ENCODE measurements at regions not wholly inside any gene's neighbourhood (a gene's known extent, or its start where the extent isn't known, plus 50 kb on each side); places are given as distances from the start of the nearest gene placed in this dataset.
A peak's percentile ranks its signal among the peaks of the same experiment; 100 is the strongest.

GRCh38 chr6:119962505-119962904 lies 612.9 kb upstream of the MAN1A1 start:
- FAIRE-seq, result no peak
- BruUV-seq (replicated peaks), result no TSS peak
- no peaks in the 10 kb centered on the region for H3K27me3 ChIP-seq (ENCODE audit: control insufficient read depth in 2 of 2, insufficient read depth in 2 of 2, low read length in 2 of 2)
- H3K9me1 ChIP-seq (ENCODE audit: control insufficient read depth, insufficient read depth, low read length), result no peaks in the 10 kb centered on the region
- WGBS (ENCODE audit: insufficient coverage, low coverage, missing lambda C conversion rate), result 0% methylated on average over 2 of the region's 2 CpGs
- ChIA-PET CTCF (ENCODE audit: low intra/inter-chr PET ratio) (no interaction called here), POLR2A (no interaction called here)
- no peak overlapping the region for H3K4me3 ChIP-seq
- H3K4me1 ChIP-seq (replicated peaks in 1 of 2; ENCODE audit: control insufficient read depth in 2 of 2, insufficient read depth in 2 of 2, low read length in 2 of 2), result no peaks in the 10 kb centered on the region
- no peak overlapping the region for H3K9ac ChIP-seq (ENCODE audit: insufficient read depth in 1 of 2, low read depth in 2 of 2, low read length in 2 of 2)
- no peaks in the 10 kb centered on the region for H4K20me1 ChIP-seq (replicated peaks; ENCODE audit: control insufficient read depth, insufficient read depth, low read length)
- no peaks in the 10 kb centered on the region for H3K36me3 ChIP-seq (ENCODE audit: control insufficient read depth, insufficient read depth, low read length)
- in situ Hi-C loops (cut with MboI), result no loop called here
- no peaks in the 10 kb centered on the region for H3K9me3 ChIP-seq (replicated peaks; ENCODE audit: control insufficient read depth, insufficient read depth, low read depth, low read length)
- H2AFZ ChIP-seq (ENCODE audit: low read depth, low read length), result no peak overlapping the region
- H3K4me2 ChIP-seq (ENCODE audit: insufficient read depth, low read length), result no peak overlapping the region
- DNase-seq (ENCODE audit: extremely low read depth in 1 of 4, low spot score in 3 of 4), result no peak
- no peak for TF ChIP-seq CEBPG (CRISPR knock-in tag; IDR thresholded peaks at IDR 0.05)
- TF ChIP-seq CEBPG (tag; conservative IDR thresholded peaks at IDR 0.05 in 1 of 2, IDR thresholded peaks at IDR 0.05 in 1 of 2), result peak in 1 of 2 experiments; percentile 46; a peak in 2 of 4 replicates
- TF ChIP-seq MED1 (CRISPR knock-in tag; IDR thresholded peaks at IDR 0.05; ENCODE audit: borderline replicate concordance), result no peak
- peak; percentile 44; the same call in 1 of the 2 replicates for TF ChIP-seq CEBPB (tag; IDR thresholded peaks at IDR 0.05)
- intact Hi-C loops (cut with micrococcal nuclease), result no loop called here
- no peak overlapping the region for H3K27ac ChIP-seq (ENCODE audit: extremely low read depth, low read depth, low read length)
- ATAC-seq, result no peak
- H3K79me2 ChIP-seq (ENCODE audit: control insufficient read depth, insufficient read depth, low read length), result no peaks in the 10 kb centered on the region

DNA sequence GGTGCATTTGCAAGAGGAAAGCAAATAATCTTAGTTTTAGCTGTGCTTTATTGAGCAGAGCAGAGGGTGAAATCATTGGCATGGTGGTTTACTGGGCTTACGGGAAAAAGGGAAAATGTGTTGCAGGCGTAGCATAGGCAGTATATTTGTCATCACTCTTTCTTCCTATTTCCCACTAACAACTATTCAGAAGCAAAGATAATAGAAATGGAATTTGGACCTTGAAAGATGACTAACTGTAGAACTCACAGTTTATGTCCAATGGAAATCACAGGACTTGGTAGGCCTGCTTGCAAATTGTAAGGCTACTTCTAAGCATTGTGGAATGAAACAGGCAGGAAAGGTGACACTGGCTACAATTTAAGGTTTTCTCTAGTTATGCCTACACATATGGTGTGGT lies 611.9 kb upstream of the MAN1A1 start:
- no peak for ATAC-seq
- H3K27ac ChIP-seq (ENCODE audit: extremely low read depth, low read depth, low read length), result no peak overlapping the region
- no peaks in the 10 kb centered on the region for H3K9me3 ChIP-seq (replicated peaks; ENCODE audit: control insufficient read depth, insufficient read depth, low read depth, low read length)
- intact Hi-C loops (cut with micrococcal nuclease) (no loop called here), in situ Hi-C loops (cut with MboI) (no loop called here)
- no peak overlapping the region for H3K9ac ChIP-seq (ENCODE audit: insufficient read depth in 1 of 2, low read depth in 2 of 2, low read length in 2 of 2)
- no peaks in the 10 kb centered on the region for H4K20me1 ChIP-seq (replicated peaks; ENCODE audit: control insufficient read depth, insufficient read depth, low read length)
- no peak overlapping the region for H2AFZ ChIP-seq (ENCODE audit: low read depth, low read length)
- BruUV-seq (replicated peaks), result no TSS peak
- DNase-seq (ENCODE audit: extremely low read depth in 1 of 4, low spot score in 3 of 4), result no peak
- H3K27me3 ChIP-seq (ENCODE audit: control insufficient read depth in 2 of 2, insufficient read depth in 2 of 2, low read length in 2 of 2), result no peaks in the 10 kb centered on the region
- FAIRE-seq, result no peak
- no peaks in the 10 kb centered on the region for H3K36me3 ChIP-seq (ENCODE audit: control insufficient read depth, insufficient read depth, low read length)
- WGBS (ENCODE audit: insufficient coverage, low coverage, missing lambda C conversion rate), result 6% methylated on average over 2 of the region's 2 CpGs
- no peak overlapping the region for H3K4me2 ChIP-seq (ENCODE audit: insufficient read depth, low read length)
- TF ChIP-seq DPF2 (IDR thresholded peaks at IDR 0.05) (no peak), RNF2 (IDR thresholded peaks at IDR 0.05) (no peak), MYNN (IDR thresholded peaks at IDR 0.05) (no peak), MYNN (CRISPR knock-in tag; IDR thresholded peaks at IDR 0.05) (no peak), YY1 (IDR thresholded peaks at IDR 0.05; ENCODE audit: borderline replicate concordance in 1 of 3, control insufficient read depth in 1 of 3, extremely low read depth in 1 of 3, insufficient read depth in 3 of 3, insufficient read length in 1 of 3, insufficient replicate concordance in 2 of 3, low read depth in 1 of 3, low read length in 2 of 3) (no peak), CREBBP (IDR thresholded peaks at IDR 0.05; ENCODE audit: low read depth, low read length) (no peak), CCNT2 (IDR thresholded peaks at IDR 0.05; ENCODE audit: borderline replicate concordance, extremely low read depth, insufficient read length, low read depth, low read length) (no peak), CHD1 (IDR thresholded peaks at IDR 0.05; ENCODE audit: low read length) (no peak)
- TF ChIP-seq, protein P1, sequence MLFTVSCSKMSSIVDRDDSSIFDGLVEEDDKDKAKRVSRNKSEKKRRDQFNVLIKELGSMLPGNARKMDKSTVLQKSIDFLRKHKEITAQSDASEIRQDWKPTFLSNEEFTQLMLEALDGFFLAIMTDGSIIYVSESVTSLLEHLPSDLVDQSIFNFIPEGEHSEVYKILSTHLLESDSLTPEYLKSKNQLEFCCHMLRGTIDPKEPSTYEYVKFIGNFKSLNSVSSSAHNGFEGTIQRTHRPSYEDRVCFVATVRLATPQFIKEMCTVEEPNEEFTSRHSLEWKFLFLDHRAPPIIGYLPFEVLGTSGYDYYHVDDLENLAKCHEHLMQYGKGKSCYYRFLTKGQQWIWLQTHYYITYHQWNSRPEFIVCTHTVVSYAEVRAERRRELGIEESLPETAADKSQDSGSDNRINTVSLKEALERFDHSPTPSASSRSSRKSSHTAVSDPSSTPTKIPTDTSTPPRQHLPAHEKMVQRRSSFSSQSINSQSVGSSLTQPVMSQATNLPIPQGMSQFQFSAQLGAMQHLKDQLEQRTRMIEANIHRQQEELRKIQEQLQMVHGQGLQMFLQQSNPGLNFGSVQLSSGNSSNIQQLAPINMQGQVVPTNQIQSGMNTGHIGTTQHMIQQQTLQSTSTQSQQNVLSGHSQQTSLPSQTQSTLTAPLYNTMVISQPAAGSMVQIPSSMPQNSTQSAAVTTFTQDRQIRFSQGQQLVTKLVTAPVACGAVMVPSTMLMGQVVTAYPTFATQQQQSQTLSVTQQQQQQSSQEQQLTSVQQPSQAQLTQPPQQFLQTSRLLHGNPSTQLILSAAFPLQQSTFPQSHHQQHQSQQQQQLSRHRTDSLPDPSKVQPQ (CRISPR knock-in tag; IDR thresholded peaks at IDR 0.05; ENCODE audit: borderline replicate concordance), result no peak
- H3K4me3 ChIP-seq, result no peak overlapping the region
- CTCF ChIA-PET (ENCODE audit: low intra/inter-chr PET ratio), result no interaction called here
- no peaks in the 10 kb centered on the region for H3K9me1 ChIP-seq (ENCODE audit: control insufficient read depth, insufficient read depth, low read length)
- POLR2A ChIA-PET, result no interaction called here
- no peaks in the 10 kb centered on the region for H3K79me2 ChIP-seq (ENCODE audit: control insufficient read depth, insufficient read depth, low read length)
- H3K4me1 ChIP-seq (replicated peaks in 1 of 2; ENCODE audit: control insufficient read depth in 2 of 2, insufficient read depth in 2 of 2, low read length in 2 of 2), result no peaks in the 10 kb centered on the region
